Stomach (tissue), 4 donors: ENCODE measurements at regions not wholly inside any gene's neighbourhood (a gene's known extent, or its start where the extent isn't known, plus 50 kb on each side); places are given as distances from the start of the nearest gene placed in this dataset.

Experiments
- EP300 ChIP-seq: sonication (generic); formaldehyde crosslinking; IDR thresholded peaks from one replicate; pipeline ENCODE4 v1.6.1; 2017; ENCODE audit warnings: antibody characterized with exemption
- POLR2A ChIP-seq, 4 donors: fragments of 450-650 bp; IDR thresholded peaks; one replicate each; pipeline ENCODE4 v1.6.1; 2016; ENCODE audit warnings: antibody characterized with exemption in 4 of 4, control low read depth in 2 of 4, mild to moderate bottlenecking in 1 of 4, moderate library complexity in 1 of 4
- POLR2AphosphoS5 ChIP-seq, 3 donors: sonication (generic); formaldehyde crosslinking; IDR thresholded peaks; one replicate each; pipeline ENCODE4 v1.6.1; 2016; ENCODE audit warnings: antibody characterized with exemption in 3 of 3
- TF ChIP-seq, protein P1 (sequence below), 7 experiments: fragments of 450-650 bp in 4 of 7; fragments of 200-600 bp in 3 of 7; sonication (generic) in 3 of 7; IDR thresholded peaks; one replicate each; pipeline ENCODE4 v1.5.1; 2016 to 2019; ENCODE audit warnings: antibody characterized with exemption in 7 of 7, control low read depth in 2 of 7, mild to moderate bottlenecking in 1 of 7

DNA sequence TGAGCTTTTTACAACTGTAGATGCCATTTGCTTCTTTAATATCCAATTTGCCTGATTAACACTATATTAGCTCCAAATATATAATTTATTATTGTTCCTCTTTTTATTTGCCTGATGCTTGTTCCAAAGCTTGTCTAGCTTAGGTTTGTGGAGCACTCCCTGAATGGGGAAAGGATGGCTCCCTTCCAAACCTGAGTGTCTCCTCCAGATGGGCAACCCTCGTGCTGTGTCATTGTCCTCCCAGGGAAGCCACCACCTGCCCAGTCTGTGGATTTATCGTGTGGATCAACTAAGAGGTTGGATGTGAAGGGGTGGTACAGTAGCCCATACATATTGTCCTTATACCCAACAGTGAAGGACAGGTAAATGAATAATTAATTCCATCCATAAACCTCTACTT is 404.9 kb downstream of the CDK5RAP2 start:
- TF ChIP-seq, protein P1, sequence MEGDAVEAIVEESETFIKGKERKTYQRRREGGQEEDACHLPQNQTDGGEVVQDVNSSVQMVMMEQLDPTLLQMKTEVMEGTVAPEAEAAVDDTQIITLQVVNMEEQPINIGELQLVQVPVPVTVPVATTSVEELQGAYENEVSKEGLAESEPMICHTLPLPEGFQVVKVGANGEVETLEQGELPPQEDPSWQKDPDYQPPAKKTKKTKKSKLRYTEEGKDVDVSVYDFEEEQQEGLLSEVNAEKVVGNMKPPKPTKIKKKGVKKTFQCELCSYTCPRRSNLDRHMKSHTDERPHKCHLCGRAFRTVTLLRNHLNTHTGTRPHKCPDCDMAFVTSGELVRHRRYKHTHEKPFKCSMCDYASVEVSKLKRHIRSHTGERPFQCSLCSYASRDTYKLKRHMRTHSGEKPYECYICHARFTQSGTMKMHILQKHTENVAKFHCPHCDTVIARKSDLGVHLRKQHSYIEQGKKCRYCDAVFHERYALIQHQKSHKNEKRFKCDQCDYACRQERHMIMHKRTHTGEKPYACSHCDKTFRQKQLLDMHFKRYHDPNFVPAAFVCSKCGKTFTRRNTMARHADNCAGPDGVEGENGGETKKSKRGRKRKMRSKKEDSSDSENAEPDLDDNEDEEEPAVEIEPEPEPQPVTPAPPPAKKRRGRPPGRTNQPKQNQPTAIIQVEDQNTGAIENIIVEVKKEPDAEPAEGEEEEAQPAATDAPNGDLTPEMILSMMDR (IDR thresholded peaks at IDR 0.05), result no peak
- no peak for TF ChIP-seq EP300
- no peak for TF ChIP-seq POLR2A (IDR thresholded peaks at IDR 0.05)
- no peak for TF ChIP-seq POLR2AphosphoS5 (IDR thresholded peaks at IDR 0.05)
